ENCODE measurements at regions not wholly inside any gene's neighbourhood (a gene's known extent, or its start where the extent isn't known, plus 50 kb on each side); places are given as distances from the start of the nearest gene placed in this dataset.

DNA sequence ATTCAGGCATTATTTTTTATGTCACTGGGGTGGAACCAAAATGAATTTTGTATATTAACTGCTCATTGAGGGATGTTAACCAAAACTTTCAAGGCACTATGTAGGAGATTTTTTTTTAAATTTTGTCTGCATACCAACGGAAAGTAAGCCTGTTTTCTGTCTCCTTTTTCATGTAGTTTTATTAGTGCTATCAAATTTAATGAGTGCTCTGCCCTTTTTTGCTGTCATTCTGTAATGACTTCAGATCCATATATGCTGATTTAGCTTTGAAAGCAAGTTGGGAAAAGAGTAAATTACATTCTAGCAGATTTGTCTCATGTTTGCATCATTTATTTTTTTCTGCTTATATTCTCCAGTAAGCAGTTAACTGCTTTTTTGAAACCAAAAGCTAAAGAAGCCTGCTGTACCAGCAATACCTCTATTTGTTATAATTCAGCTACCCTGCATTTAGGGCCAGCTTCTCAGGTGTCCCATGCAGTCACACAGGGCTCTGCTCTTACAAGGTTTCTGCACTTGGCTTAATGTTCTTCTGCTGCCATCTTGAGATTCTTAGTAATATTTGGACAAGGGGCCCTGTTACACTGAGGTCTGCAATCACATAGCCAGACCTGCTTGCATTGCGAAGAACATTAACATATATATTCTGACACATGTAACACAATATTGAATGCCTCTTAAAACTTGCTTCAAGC, 429.0 kb downstream of the UTRN start (continued):
- no peak for TF ChIP-seq SAP30 (IDR thresholded peaks at IDR 0.05; ENCODE audit: insufficient read depth, insufficient replicate concordance, low read length)
- TF ChIP-seq TBP (IDR thresholded peaks at IDR 0.05; ENCODE audit: low read depth, low read length) = no peak
- no peak for TF ChIP-seq RNF2 (IDR thresholded peaks at IDR 0.05; ENCODE audit: borderline replicate concordance, low read depth, low read length, missing control alignments, poor library complexity, severe bottlenecking)
- TF ChIP-seq, protein P1, sequence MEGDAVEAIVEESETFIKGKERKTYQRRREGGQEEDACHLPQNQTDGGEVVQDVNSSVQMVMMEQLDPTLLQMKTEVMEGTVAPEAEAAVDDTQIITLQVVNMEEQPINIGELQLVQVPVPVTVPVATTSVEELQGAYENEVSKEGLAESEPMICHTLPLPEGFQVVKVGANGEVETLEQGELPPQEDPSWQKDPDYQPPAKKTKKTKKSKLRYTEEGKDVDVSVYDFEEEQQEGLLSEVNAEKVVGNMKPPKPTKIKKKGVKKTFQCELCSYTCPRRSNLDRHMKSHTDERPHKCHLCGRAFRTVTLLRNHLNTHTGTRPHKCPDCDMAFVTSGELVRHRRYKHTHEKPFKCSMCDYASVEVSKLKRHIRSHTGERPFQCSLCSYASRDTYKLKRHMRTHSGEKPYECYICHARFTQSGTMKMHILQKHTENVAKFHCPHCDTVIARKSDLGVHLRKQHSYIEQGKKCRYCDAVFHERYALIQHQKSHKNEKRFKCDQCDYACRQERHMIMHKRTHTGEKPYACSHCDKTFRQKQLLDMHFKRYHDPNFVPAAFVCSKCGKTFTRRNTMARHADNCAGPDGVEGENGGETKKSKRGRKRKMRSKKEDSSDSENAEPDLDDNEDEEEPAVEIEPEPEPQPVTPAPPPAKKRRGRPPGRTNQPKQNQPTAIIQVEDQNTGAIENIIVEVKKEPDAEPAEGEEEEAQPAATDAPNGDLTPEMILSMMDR (IDR thresholded peaks at IDR 0.05; ENCODE audit: control extremely low read depth in 1 of 3, insufficient read depth in 1 of 3, low read depth in 1 of 3, low read length in 3 of 3) = no peak
- TF ChIP-seq SP2 (IDR thresholded peaks at IDR 0.05; ENCODE audit: low read length) = no peak

Measured in H1 (cell line).